GM08714 (cell line): ENCODE measurements at regions not wholly inside any gene's neighbourhood (a gene's known extent, or its start where the extent isn't known, plus 50 kb on each side); places are given as distances from the start of the nearest gene placed in this dataset.

Experiments used
- H3K4me3 ChIP-seq: fragments of 200-500 bp; sonication (Bioruptor generic); 2 replicates; pipeline ENCODE4 v1.5.1; 2014; ENCODE audit warnings: mild to moderate bottlenecking, low read length, inconsistent platforms
- ZNF274 ChIP-seq: IDR thresholded peaks from 2 replicates; pipeline ENCODE4 v1.6.1; 2012; ENCODE audit warnings: mild to moderate bottlenecking, low read depth, low read length

DNA sequence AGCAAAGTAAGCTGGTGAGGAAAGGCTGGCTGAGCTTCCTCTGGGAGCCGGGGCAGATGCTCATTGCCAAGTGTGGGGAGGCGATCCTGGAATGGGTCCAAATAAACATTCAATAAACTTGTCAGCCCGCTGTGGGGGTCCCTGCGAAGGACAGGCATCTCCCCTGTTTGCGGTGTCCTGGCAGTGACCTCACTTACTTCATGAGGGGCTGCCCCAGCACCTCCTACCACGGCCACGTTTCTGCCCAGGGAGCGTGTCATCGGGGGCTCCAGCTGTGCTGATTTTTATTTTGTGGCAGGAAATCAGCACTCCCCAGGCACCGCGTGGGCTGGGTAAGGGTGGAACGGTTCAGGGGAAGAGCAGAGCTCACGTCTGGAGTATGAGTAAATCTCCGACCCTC, 493.9 kb upstream of the B3GAT1 start:
- no peak overlapping the region for H3K4me3 ChIP-seq

DNA sequence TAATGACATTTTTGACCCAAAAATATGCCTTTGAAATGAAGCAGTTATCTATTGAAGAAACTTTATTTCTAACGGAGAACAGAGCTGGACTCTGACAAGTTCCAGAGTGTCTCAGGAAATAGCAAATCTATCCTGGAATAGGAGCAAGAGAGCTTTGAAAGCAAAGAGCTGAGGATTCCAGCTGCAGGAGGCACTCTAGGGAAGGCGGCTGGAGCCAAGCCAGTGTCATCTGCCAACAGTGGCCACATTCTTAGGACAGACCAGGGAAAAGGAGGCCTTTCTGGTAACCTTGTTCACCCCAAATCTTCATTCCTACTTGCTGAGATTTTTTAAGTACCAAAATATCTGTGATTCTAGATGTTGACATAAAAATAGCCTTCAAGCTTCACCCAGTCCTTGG, 493.5 kb upstream of the B3GAT1 start:
- TF ChIP-seq ZNF274 = no peak
- H3K4me3 ChIP-seq = no peak overlapping the region

More for the DNA sequence above, 493.9 kb upstream of the B3GAT1 start:
- no peak for TF ChIP-seq ZNF274

DNA sequence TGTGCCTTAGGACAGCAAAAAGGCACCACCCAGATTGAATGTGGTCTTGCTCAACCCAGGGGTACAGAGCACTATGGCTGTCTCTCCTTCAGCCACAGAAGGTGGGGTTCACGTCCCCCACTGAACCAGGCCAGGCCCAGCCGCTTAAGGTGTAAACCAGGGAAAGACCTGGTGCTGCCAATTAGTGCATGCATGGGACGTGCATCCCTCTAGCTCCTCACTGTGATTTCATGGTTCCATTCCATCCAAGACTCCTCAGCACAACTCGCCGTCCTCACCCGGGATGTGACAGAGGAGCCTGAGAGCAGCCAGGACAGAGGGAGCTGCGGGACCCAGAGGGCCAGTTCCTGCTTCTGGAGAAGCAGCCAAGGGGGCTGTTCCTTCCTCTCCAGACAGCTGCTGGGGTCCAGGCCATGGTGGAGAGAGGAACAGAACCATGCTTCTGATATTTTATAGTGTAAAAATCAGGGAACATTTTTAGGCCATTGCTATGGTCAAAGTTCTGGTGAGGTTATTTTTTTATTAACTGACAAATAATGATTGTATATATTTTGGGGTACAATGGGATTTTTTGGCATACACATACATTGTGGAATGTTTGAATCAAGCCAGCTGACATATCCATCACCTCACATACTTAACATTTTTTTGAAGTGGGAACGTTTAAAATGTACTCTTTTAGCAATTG, 492.2 kb upstream of the B3GAT1 start:
- no peak overlapping the region for H3K4me3 ChIP-seq
- TF ChIP-seq ZNF274 = no peak

DNA sequence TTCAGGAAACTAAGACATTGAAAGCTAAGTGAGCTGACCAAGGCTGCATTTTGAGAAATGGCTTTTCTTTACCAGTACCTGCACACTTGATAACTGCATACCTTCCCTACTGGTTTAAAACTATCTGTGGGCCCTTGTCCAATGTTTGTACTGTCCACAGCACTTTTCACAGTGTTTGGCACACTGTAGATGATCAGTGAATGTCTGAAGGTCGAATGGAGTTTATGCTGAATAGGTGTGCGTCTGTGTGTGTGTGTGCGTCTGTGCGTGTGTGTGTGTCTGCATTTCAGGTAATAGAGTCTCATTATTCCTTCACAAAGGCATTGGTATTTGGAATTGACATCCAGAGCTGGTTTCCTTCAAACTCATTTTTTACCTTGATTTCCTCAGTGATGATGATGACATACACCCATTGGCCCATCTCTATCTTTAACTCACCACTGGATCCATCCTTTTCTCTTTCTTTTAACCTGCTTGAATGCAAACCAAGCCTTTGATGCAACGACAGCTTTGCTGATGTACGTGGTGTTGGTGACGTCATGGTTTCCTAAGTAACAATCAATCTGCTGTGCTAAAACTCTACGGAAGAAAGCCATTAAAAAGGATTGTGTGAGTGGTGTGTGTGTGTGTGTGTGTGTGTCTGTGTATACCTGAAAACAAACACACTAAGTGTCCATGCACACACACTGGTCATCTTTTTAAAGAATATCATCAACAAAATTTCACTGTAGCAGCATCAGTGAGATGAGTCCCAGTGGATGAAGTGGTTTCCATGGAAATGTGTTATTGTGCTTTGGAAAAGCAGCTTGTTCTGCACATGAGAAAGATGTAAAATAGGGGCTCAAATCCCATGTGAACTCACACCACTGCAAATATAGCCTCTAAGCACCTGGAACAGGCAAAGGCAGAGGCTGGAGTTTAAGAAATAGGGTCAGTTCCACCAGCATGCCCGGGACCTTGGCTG, 490.2 kb upstream of the B3GAT1 start:
- no peak overlapping the region for H3K4me3 ChIP-seq
- no peak for TF ChIP-seq ZNF274

- no peak overlapping the region for H3K4me3 ChIP-seq
- TF ChIP-seq ZNF274 = no peak
Measured at GRCh38 chr11:134901542-134901941, 489.5 kb upstream of the B3GAT1 start.

DNA sequence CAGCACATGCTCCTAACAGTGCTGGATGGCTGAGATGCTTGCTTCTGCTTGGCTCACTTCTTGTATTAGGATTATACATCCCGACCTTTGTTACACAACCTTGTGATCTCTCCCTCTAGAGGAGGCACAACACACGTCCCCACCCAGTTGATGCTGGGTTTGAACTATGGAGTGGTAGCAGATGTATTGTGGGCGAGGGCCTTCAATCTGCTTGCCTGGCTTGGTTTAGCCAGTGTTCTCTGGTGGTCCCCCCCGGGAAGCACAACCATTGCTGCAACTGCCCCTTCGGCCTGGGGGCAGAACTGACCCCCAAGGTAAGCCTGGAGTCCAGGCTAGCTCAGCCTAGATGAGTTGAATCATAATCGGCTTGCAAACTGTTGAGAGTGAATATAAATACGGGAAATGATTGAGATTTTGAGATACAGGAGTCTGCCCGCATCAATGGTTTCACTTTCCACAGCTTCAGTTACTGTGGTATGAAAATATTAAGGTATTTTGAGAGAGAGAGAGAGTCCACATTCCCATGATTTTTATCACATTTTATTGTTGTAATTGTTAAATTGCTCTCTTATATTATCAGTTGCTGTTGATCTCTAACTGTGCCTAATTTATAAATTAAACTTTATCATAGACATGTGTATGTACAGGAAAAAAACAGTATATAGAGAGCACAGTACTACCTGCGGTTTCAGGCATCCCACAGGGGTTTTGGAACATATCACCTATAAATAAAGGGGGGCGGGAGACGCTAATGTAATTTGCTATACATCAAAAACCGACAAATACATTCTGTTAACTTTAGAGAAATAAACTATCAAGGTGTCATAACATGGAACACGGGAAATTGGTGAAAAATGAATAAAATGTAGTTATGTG, 482.0 kb upstream of the B3GAT1 start:
- no peak for TF ChIP-seq ZNF274

DNA sequence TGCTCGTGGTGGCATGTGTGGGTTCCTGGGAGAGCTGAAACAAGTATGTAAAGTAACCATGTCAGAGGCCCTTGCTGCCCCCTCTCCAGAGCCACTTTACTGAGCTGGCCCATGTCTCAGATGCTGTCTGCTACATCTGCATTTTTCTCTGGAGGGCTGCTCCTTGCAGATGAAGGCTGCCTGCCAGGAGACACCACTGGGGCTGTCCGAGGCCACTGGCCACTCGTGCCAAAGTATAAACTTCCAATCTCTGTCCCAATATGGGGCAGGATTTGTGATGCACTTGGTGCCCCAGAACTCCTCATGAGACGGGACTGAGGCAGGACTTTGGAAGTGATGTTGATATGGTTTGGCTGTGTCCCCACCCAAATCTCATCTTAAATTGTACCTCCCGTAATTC, 478.4 kb upstream of the B3GAT1 start:
- H3K4me3 ChIP-seq = no peak overlapping the region
- TF ChIP-seq ZNF274 = no peak

More for the DNA sequence above, 482.0 kb upstream of the B3GAT1 start:
- no peak overlapping the region for H3K4me3 ChIP-seq

- no peak for TF ChIP-seq ZNF274
Measured at GRCh38 chr11:134889832-134890231, 477.8 kb upstream of the B3GAT1 start.

GRCh38 chr11:134888821-134889220, 476.8 kb upstream of the B3GAT1 start:
- TF ChIP-seq ZNF274 = no peak
- H3K4me3 ChIP-seq = no peak overlapping the region

More at GRCh38 chr11:134889832-134890231, 477.8 kb upstream of the B3GAT1 start:
- no peak overlapping the region for H3K4me3 ChIP-seq

DNA sequence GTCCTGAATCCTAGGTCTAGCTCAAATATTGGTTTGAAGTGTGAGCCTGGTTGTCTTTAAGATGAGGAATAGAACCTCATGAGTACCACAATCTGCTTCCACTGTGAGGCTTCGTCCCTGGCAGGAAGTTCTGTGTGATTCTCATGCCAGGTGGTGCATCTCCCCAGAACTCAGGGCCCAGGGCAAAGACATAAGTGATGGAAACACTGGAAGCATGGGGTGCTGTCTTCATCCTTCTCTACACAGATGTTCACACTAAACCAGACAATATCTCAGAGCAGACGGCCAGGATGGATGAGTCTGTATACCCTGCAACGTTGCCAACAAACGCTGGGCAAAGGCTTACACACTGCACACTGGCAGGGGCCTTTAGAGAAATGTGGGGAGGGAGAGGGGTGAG, 475.9 kb upstream of the B3GAT1 start:
- no peak overlapping the region for H3K4me3 ChIP-seq
- no peak for TF ChIP-seq ZNF274

DNA sequence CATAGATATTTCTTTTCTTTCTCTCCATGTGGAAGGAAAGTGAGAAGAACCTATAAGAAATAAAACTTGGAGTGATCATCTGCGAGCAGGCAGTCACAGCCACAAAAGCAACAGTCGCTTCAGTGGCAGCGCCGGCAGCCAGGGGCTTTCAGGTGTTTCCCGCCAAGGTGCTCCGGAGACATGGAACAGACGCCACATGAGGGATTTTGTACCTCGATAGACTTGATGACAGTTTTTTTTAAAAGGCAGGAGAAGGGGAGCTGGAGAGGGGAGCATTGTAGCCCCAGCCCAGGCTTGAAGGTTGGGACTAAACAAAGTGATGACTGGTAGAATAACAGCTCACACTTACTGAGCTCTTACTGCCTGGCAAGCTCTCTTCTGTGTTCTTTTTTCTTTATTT, 471.4 kb upstream of the B3GAT1 start:
- no peak overlapping the region for H3K4me3 ChIP-seq
- TF ChIP-seq ZNF274 = no peak

GRCh38 chr11:134882671-134883297, 470.7 kb upstream of the B3GAT1 start:
- no peak overlapping the region for H3K4me3 ChIP-seq
- no peak for TF ChIP-seq ZNF274

GRCh38 chr11:134882141-134882540, 470.1 kb upstream of the B3GAT1 start:
- H3K4me3 ChIP-seq = no peak overlapping the region
- no peak for TF ChIP-seq ZNF274

- H3K4me3 ChIP-seq = no peak overlapping the region
- no peak for TF ChIP-seq ZNF274
Measured at GRCh38 chr11:134880788-134881187, 468.7 kb upstream of the B3GAT1 start.

- no peak overlapping the region for H3K4me3 ChIP-seq
- TF ChIP-seq ZNF274 = no peak
Measured at GRCh38 chr11:134879931-134880330, 467.9 kb upstream of the B3GAT1 start.
